Keratinocyte (primary cell): ENCODE measurements at regions not wholly inside any gene's neighbourhood (a gene's known extent, or its start where the extent isn't known, plus 50 kb on each side); places are given as distances from the start of the nearest gene placed in this dataset.

Experiments used
- DNase-seq: peaks from one replicate; pipeline ENCODE4 v3.0.0-alpha.2; 2011; ENCODE audit warnings: low read depth, missing footprints, low spot score
- FAIRE-seq: peaks from 2 replicates; lab custom pipeline; 2011; peaks lifted over from hg19 to GRCh38; lab: Jason Lieb, UNC
- H2AFZ ChIP-seq: 2 replicates; pipeline ENCODE4 v1.6.0; 2012; ENCODE audit warnings: low read length, control low read depth, inconsistent platforms; ENCODE audit not compliant: control insufficient read depth
- H3K27ac ChIP-seq: 2 replicates; pipeline ENCODE4 v1.5.1; 2011; ENCODE audit warnings: low read length; ENCODE audit not compliant: control insufficient read depth, insufficient read depth
- H3K27me3 ChIP-seq: 3 replicates; pipeline ENCODE4 v1.6.0; 2011; ENCODE audit warnings: low read length; ENCODE audit not compliant: control insufficient read depth, insufficient read depth; ENCODE audit errors: extremely low read depth
- H3K36me3 ChIP-seq, 2 experiments: 2 replicates in 1 of 2; 3 replicates in 1 of 2; pipeline ENCODE4 v1.5.1; 2011; ENCODE audit warnings: low read length in 2 of 2, mild to moderate bottlenecking in 1 of 2; ENCODE audit not compliant: control insufficient read depth in 2 of 2, insufficient read depth in 2 of 2; ENCODE audit errors: extremely low read depth in 1 of 2
- H3K4me1 ChIP-seq: 3 replicates; pipeline ENCODE4 v1.5.1; 2011; ENCODE audit warnings: low read length; ENCODE audit not compliant: control insufficient read depth, insufficient read depth; ENCODE audit errors: extremely low read depth
- H3K4me2 ChIP-seq: 3 replicates; pipeline ENCODE4 v1.6.0; 2011; ENCODE audit warnings: low read depth, low read length; ENCODE audit not compliant: control insufficient read depth, insufficient read depth; ENCODE audit errors: extremely low read depth
- H3K4me3 ChIP-seq, 3 experiments: fragments of 200-600 bp in 1 of 3; sonication (generic) in 1 of 3; 2 replicates in 2 of 3; 3 replicates in 1 of 3; pipeline ENCODE4 v1.5.1; 2011 to 2016; ENCODE audit warnings: low read length in 3 of 3, mild to moderate bottlenecking in 3 of 3, control low read depth in 2 of 3, inconsistent platforms in 1 of 3, low read depth in 1 of 3, mixed read lengths in 1 of 3, mixed run types in 1 of 3, moderate library complexity in 1 of 3; ENCODE audit not compliant: control insufficient read depth in 2 of 3, insufficient read depth in 2 of 3; ENCODE audit errors: extremely low read depth in 1 of 3
- H3K79me2 ChIP-seq: 2 replicates; pipeline ENCODE4 v1.6.0; 2012; ENCODE audit warnings: low read length; ENCODE audit not compliant: control insufficient read depth, insufficient read depth
- H3K9ac ChIP-seq: 3 replicates; pipeline ENCODE4 v1.6.0; 2011; ENCODE audit warnings: low read length; ENCODE audit not compliant: control insufficient read depth, insufficient read depth; ENCODE audit errors: extremely low read depth
- H3K9me1 ChIP-seq: 3 replicates; pipeline ENCODE4 v1.6.0; 2011; ENCODE audit warnings: low read length; ENCODE audit not compliant: control insufficient read depth, insufficient read depth; ENCODE audit errors: extremely low read depth
- H3K9me3 ChIP-seq: 2 replicates; pipeline ENCODE4 v1.5.1; 2012; ENCODE audit warnings: low read depth, low read length; ENCODE audit not compliant: control insufficient read depth
- H4K20me1 ChIP-seq: 3 replicates; pipeline ENCODE4 v1.6.0; 2011; ENCODE audit warnings: low read length; ENCODE audit not compliant: control insufficient read depth, insufficient read depth; ENCODE audit errors: extremely low read depth
- CTCF ChIP-seq, 3 experiments: IDR thresholded peaks in 1 of 3; conservative IDR thresholded peaks in 1 of 3; optimal IDR thresholded peaks in 1 of 3; 2 replicates in 2 of 3; 3 replicates in 1 of 3; pipeline versions ENCODE3 to v1.5.1; 2011; ENCODE audit warnings: low read length in 3 of 3, mild to moderate bottlenecking in 3 of 3, moderate library complexity in 2 of 3, control low read depth in 1 of 3, inconsistent platforms in 1 of 3; ENCODE audit not compliant: insufficient read depth in 2 of 3; ENCODE audit errors: extremely low read depth in 1 of 3
- EZH2 ChIP-seq: IDR thresholded peaks from one replicate; pipeline ENCODE4 v1.6.1; 2012; ENCODE audit warnings: inconsistent platforms, mild to moderate bottlenecking, low read length, moderate library complexity
- dilution Hi-C: fragments of 300-500 bp; cut with MboI; formaldehyde crosslinking; loops from one replicate; pipeline ENCODE4 v1.7.0; 2020; ENCODE audit warnings: low sequenced_read_pairs; ENCODE audit not compliant: extremely low pct_ligation_motif_present

GRCh38 chr2:107405261-107405660 lies 421.4 kb upstream of the RGPD4 start:
- Histone ChIP-seq H3K36me3 (no peaks in the 10 kb centered on the region), H3K4me1 (no peaks in the 10 kb centered on the region), H3K9me1 (no peaks in the 10 kb centered on the region), H3K4me3 (no peak overlapping the region), H3K79me2 (no peaks in the 10 kb centered on the region), H3K27me3 (no peaks in the 10 kb centered on the region), H4K20me1 (no peaks in the 10 kb centered on the region), H2AFZ (no peak overlapping the region), H3K9ac (no peak overlapping the region), H3K27ac (no peak overlapping the region), H3K9me3 (no peaks in the 10 kb centered on the region), H3K4me2 (no peak overlapping the region)
- dilution Hi-C loops = no loop called here
- no peak for TF ChIP-seq EZH2
- no peak for TF ChIP-seq CTCF (optimal IDR thresholded peaks at IDR 0.05 in 1 of 3, IDR thresholded peaks at IDR 0.05 in 1 of 3, conservative IDR thresholded peaks at IDR 0.05 in 1 of 3; ENCODE audit: extremely low read depth in 1 of 3, insufficient read depth in 2 of 3, low read length in 3 of 3)
- DNase-seq = no peak
- no peak for FAIRE-seq

GRCh38 chr2:107407017-107407416 lies 419.7 kb upstream of the RGPD4 start:
- H3K4me3 ChIP-seq = no peak overlapping the region
- no peaks in the 10 kb centered on the region for H3K4me1 ChIP-seq
- no peaks in the 10 kb centered on the region for H3K79me2 ChIP-seq
- no peak overlapping the region for H2AFZ ChIP-seq
- no peaks in the 10 kb centered on the region for H3K27me3 ChIP-seq
- dilution Hi-C loops = no loop called here
- no peaks in the 10 kb centered on the region for H3K36me3 ChIP-seq
- no peaks in the 10 kb centered on the region for H4K20me1 ChIP-seq
- TF ChIP-seq CTCF (optimal IDR thresholded peaks at IDR 0.05 in 1 of 3, IDR thresholded peaks at IDR 0.05 in 1 of 3, conservative IDR thresholded peaks at IDR 0.05 in 1 of 3; ENCODE audit: extremely low read depth in 1 of 3, insufficient read depth in 2 of 3, low read length in 3 of 3) (no peak), EZH2 (no peak)
- FAIRE-seq (no peak), DNase-seq (no peak)
- H3K9me3 ChIP-seq = no peaks in the 10 kb centered on the region
- no peak overlapping the region for H3K4me2 ChIP-seq
- H3K9me1 ChIP-seq = no peaks in the 10 kb centered on the region
- H3K9ac ChIP-seq = no peak overlapping the region
- no peak overlapping the region for H3K27ac ChIP-seq
